Karpas-422 (cell line): ENCODE measurements at regions not wholly inside any gene's neighbourhood (a gene's known extent, or its start where the extent isn't known, plus 50 kb on each side); places are given as distances from the start of the nearest gene placed in this dataset.

Source experiments
- DNase-seq: peaks from one replicate; pipeline ENCODE4 v3.0.0-alpha.2; 2015
- H2AFZ ChIP-seq: fragments of 200-600 bp; sonication (generic); 2 replicates; pipeline ENCODE4 v1.6.1; 2014; ENCODE audit warnings: antibody characterized with exemption, low read length, mixed read lengths
- H3K27ac ChIP-seq: fragments of 200-600 bp; sonication (generic); 2 replicates; pipeline ENCODE4 v1.5.1; 2014; ENCODE audit warnings: mild to moderate bottlenecking, low read length, moderate library complexity
- H3K27me3 ChIP-seq: fragments of 200-600 bp; sonication (generic); 2 replicates; pipeline ENCODE4 v1.6.1; 2014; ENCODE audit warnings: low read length, mixed read lengths
- H3K36me3 ChIP-seq: fragments of 200-600 bp; sonication (generic); 2 replicates; pipeline ENCODE4 v1.6.1; 2014; ENCODE audit warnings: low read length, mixed read lengths; ENCODE audit not compliant: insufficient read depth
- H3K4me1 ChIP-seq: fragments of 200-600 bp; sonication (generic); 2 replicates; pipeline ENCODE4 v1.6.1; 2014; ENCODE audit warnings: mild to moderate bottlenecking, low read length, mixed read lengths
- H3K4me2 ChIP-seq: fragments of 200-600 bp; sonication (generic); 2 replicates; pipeline ENCODE4 v1.6.1; 2014; ENCODE audit warnings: low read length, low read depth, mild to moderate bottlenecking; ENCODE audit not compliant: poor library complexity, severe bottlenecking
- H3K4me3 ChIP-seq: fragments of 200-600 bp; sonication (generic); 2 replicates; pipeline ENCODE4 v1.5.1; 2014; ENCODE audit warnings: mild to moderate bottlenecking, antibody characterized with exemption, low read length, mixed read lengths
- H3K79me2 ChIP-seq: fragments of 200-600 bp; sonication (generic); 2 replicates; pipeline ENCODE4 v1.6.1; 2014; ENCODE audit warnings: mild to moderate bottlenecking, low read length, mixed read lengths
- H3K9ac ChIP-seq: fragments of 200-600 bp; sonication (generic); 2 replicates; pipeline ENCODE4 v1.6.0; 2014; ENCODE audit warnings: low read length
- H3K9me2 ChIP-seq: fragments of 200-600 bp; sonication (generic), shearing (Covaris generic); replicated peaks from 2 replicates; pipeline ENCODE4 v1.6.0; 2014; ENCODE audit warnings: mild to moderate bottlenecking, low read length, moderate library complexity; ENCODE audit not compliant: insufficient read depth
- H3K9me3 ChIP-seq: fragments of 300-700, 200-600 bp; sonication (generic); 2 replicates; pipeline ENCODE4 v1.6.1; 2014; ENCODE audit warnings: low read length, mixed read lengths
- H4K20me1 ChIP-seq: fragments of 200-600 bp; sonication (generic); 2 replicates; pipeline ENCODE4 v1.6.1; 2014; ENCODE audit warnings: mild to moderate bottlenecking, antibody characterized with exemption, low read length, low read depth; ENCODE audit not compliant: insufficient read depth

DNA sequence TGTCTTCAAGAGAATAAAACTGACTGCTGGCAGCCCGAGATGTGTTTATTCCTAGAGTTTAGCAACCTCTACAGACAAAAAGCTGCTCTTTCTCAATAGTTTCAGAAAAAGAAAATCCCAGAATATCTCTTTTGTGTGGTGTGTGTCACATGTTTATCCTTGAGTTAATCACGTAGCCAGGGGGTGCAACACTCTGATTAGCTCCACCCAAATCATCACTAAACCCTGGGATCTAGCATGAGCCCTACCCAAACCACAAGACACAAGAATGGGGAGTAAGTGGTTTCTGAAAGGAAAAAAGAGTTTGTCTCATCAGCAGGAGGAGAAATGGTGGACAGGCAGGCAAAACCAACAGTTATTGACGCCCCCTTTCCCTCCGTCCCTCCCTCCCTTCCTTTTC, 78.5 kb upstream of the AGBL1 start:
- no peak overlapping the region for H3K9ac ChIP-seq
- no peaks in the 10 kb centered on the region for H3K79me2 ChIP-seq
- H4K20me1 ChIP-seq = no peaks in the 10 kb centered on the region
- H3K4me2 ChIP-seq = no peak overlapping the region
- no peak overlapping the region for H3K27ac ChIP-seq
- no peak overlapping the region for H3K4me3 ChIP-seq
- DNase-seq = no peak
- H3K27me3 ChIP-seq = no peaks in the 10 kb centered on the region
- H3K4me1 ChIP-seq = no peaks in the 10 kb centered on the region
- no peaks in the 10 kb centered on the region for H3K9me3 ChIP-seq
- H2AFZ ChIP-seq = no peak overlapping the region
- H3K9me2 ChIP-seq = no peaks in the 10 kb centered on the region
- no peaks in the 10 kb centered on the region for H3K36me3 ChIP-seq

DNA sequence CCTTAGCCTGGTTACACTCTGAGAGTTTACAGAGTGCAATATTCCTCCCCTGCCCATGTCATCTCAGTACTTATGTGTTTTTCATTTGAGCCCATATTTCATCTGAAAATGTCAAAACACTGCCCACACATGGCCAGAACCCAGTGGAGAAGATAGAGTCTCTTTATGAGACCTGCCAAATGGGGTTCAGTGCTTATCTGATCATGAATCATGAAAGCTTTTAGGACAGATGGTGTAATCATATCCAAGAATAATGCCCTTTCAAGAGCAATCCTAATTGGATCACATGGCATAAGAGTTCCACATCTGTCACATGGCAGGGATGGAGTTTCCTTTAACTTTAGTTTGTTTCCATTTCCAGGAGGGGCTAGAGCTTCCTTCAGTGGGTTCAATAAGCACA, 77.2 kb upstream of the AGBL1 start:
- Histone ChIP-seq H3K27ac (no peak overlapping the region), H3K9me2 (no peaks in the 10 kb centered on the region), H3K4me3 (no peak overlapping the region), H2AFZ (no peak overlapping the region), H3K36me3 (no peaks in the 10 kb centered on the region), H3K9ac (no peak overlapping the region), H3K4me1 (no peaks in the 10 kb centered on the region), H3K9me3 (no peaks in the 10 kb centered on the region), H4K20me1 (no peaks in the 10 kb centered on the region), H3K4me2 (no peak overlapping the region), H3K27me3 (no peaks in the 10 kb centered on the region), H3K79me2 (no peaks in the 10 kb centered on the region)
- no peak for DNase-seq

- Histone ChIP-seq H3K36me3 (no peaks in the 10 kb centered on the region), H3K27me3 (no peaks in the 10 kb centered on the region), H3K9me3 (no peaks in the 10 kb centered on the region), H3K9me2 (no peaks in the 10 kb centered on the region), H2AFZ (no peak overlapping the region), H4K20me1 (no peaks in the 10 kb centered on the region), H3K4me3 (no peak overlapping the region), H3K27ac (no peak overlapping the region), H3K4me1 (no peaks in the 10 kb centered on the region), H3K4me2 (no peak overlapping the region), H3K79me2 (no peaks in the 10 kb centered on the region), H3K9ac (no peak overlapping the region)
- DNase-seq = no peak
These were observed 75.6 kb upstream of the AGBL1 start for GRCh38 chr15:86004061-86004460.

- no peaks in the 10 kb centered on the region for H3K27me3 ChIP-seq
These were observed 73.1 kb upstream of the AGBL1 start for GRCh38 chr15:86006546-86006945.

GRCh38 chr15:86009727-86010126, 69.9 kb upstream of the AGBL1 start:
- Histone ChIP-seq H3K4me2 (no peak overlapping the region), H3K4me3 (no peak overlapping the region), H3K9ac (no peak overlapping the region), H2AFZ (no peak overlapping the region), H3K27ac (no peak overlapping the region), H3K4me1 (no peaks in the 10 kb centered on the region), H3K36me3 (no peaks in the 10 kb centered on the region), H3K27me3 (no peaks in the 10 kb centered on the region), H3K9me2 (no peaks in the 10 kb centered on the region), H4K20me1 (no peaks in the 10 kb centered on the region), H3K79me2 (no peaks in the 10 kb centered on the region), H3K9me3 (no peaks in the 10 kb centered on the region)
- no peak for DNase-seq

More at GRCh38 chr15:86006546-86006945, 73.1 kb upstream of the AGBL1 start:
- no peaks in the 10 kb centered on the region for H3K9me3 ChIP-seq
- H3K4me2 ChIP-seq = no peak overlapping the region
- H4K20me1 ChIP-seq = no peaks in the 10 kb centered on the region
- H3K36me3 ChIP-seq = no peaks in the 10 kb centered on the region
- no peak overlapping the region for H3K4me3 ChIP-seq
- DNase-seq = no peak
- no peak overlapping the region for H3K27ac ChIP-seq
- H3K9me2 ChIP-seq = no peaks in the 10 kb centered on the region
- no peak overlapping the region for H2AFZ ChIP-seq
- no peak overlapping the region for H3K9ac ChIP-seq
- H3K4me1 ChIP-seq = no peaks in the 10 kb centered on the region
- H3K79me2 ChIP-seq = no peaks in the 10 kb centered on the region

DNA sequence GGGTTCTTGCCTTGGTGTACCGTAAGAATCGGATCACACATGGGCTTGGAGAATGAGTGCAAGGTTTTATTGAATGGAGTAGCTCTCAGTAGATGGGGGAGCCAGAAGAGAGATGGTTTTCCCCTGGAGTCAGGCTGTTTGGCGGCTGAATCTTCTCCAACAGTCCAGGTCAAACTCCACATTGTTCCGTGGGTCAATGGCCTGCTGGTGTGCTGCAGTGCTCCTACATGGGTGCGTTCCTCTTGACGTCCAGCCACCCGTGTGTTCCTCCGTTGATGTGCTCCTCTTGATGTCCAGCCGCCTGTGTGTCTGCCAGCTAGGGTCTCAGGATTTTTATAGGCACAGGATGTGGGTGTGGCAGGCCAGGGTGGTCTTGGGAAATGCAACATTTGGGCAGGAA, 69.3 kb upstream of the AGBL1 start:
- no peak overlapping the region for H3K27ac ChIP-seq
- H3K27me3 ChIP-seq = no peaks in the 10 kb centered on the region
- H2AFZ ChIP-seq = no peak overlapping the region
- no peaks in the 10 kb centered on the region for H3K36me3 ChIP-seq
- no peaks in the 10 kb centered on the region for H3K9me2 ChIP-seq
- H3K9me3 ChIP-seq = no peaks in the 10 kb centered on the region
- H4K20me1 ChIP-seq = no peaks in the 10 kb centered on the region
- H3K4me3 ChIP-seq = no peak overlapping the region
- DNase-seq = no peak
- H3K79me2 ChIP-seq = no peaks in the 10 kb centered on the region
- no peak overlapping the region for H3K4me2 ChIP-seq
- no peaks in the 10 kb centered on the region for H3K4me1 ChIP-seq
- H3K9ac ChIP-seq = no peak overlapping the region

DNA sequence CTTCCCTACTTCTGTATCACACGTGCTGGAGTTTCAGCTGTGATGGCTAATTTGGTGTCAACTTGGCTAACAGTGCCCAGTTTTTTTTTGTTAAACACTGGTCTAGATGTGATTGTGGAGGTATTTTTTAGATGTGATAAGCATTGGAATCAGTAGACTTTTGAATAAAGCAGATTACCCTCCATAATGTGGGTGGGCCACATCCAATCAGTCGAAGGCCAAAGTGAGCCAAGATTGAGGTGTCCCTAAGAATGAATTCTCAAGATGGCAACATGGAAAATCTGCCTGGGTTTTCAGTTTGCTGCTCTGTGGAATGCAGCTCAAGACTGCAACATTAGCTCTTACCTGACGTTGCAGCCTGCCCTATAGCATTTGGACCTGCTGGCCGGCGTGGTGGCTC, 68.8 kb upstream of the AGBL1 start:
- Histone ChIP-seq H3K27me3 (no peaks in the 10 kb centered on the region), H3K27ac (no peak overlapping the region), H2AFZ (no peak overlapping the region), H3K4me2 (no peak overlapping the region), H3K9me3 (no peaks in the 10 kb centered on the region), H3K9ac (no peak overlapping the region), H3K36me3 (no peaks in the 10 kb centered on the region), H3K4me1 (no peaks in the 10 kb centered on the region), H3K9me2 (no peaks in the 10 kb centered on the region), H3K4me3 (no peak overlapping the region), H4K20me1 (no peaks in the 10 kb centered on the region), H3K79me2 (no peaks in the 10 kb centered on the region)
- no peak for DNase-seq

DNA sequence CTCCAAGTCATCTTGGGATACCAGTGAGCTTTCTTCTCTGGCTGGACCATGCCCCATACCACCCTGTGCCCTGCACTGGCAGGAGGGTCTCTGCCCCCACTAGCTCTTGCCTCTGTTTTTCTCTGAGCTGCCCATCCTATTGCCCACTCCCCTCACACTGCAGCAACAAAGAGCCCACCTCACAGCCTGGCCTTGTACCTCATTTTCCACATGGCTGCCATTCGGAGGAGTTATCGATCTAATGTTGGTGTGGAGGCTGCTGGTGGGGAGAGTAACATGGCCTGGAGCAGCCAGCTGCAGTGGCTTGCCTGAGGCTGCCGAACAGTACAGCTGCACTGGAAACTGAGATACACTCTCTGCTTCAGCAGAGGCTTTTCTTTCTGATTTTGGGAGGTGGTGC, 65.7 kb upstream of the AGBL1 start:
- Histone ChIP-seq H4K20me1 (no peaks in the 10 kb centered on the region), H3K9me3 (no peaks in the 10 kb centered on the region), H3K9me2 (no peaks in the 10 kb centered on the region), H3K4me2 (no peak overlapping the region), H2AFZ (no peak overlapping the region), H3K36me3 (no peaks in the 10 kb centered on the region), H3K27me3 (no peaks in the 10 kb centered on the region), H3K9ac (no peak overlapping the region), H3K4me1 (no peaks in the 10 kb centered on the region), H3K79me2 (no peaks in the 10 kb centered on the region), H3K27ac (no peak overlapping the region), H3K4me3 (no peak overlapping the region)
- no peak for DNase-seq

- H3K4me3 ChIP-seq = no peak overlapping the region
- H3K4me2 ChIP-seq = no peak overlapping the region
- no peak overlapping the region for H3K27ac ChIP-seq
- no peaks in the 10 kb centered on the region for H3K9me3 ChIP-seq
- no peak for DNase-seq
- no peak overlapping the region for H3K9ac ChIP-seq
- H2AFZ ChIP-seq = no peak overlapping the region
- H3K79me2 ChIP-seq = no peaks in the 10 kb centered on the region
- H3K27me3 ChIP-seq = no peaks in the 10 kb centered on the region
- H3K9me2 ChIP-seq = no peaks in the 10 kb centered on the region
- no peaks in the 10 kb centered on the region for H3K36me3 ChIP-seq
- H4K20me1 ChIP-seq = no peaks in the 10 kb centered on the region
- H3K4me1 ChIP-seq = no peaks in the 10 kb centered on the region
These were observed 62.9 kb upstream of the AGBL1 start for GRCh38 chr15:86016750-86017149.
